H1 (cell line): ENCODE measurements at regions not wholly inside any gene's neighbourhood (a gene's known extent, or its start where the extent isn't known, plus 50 kb on each side); places are given as distances from the start of the nearest gene placed in this dataset.

Source experiments
- CEBPB ChIP-seq: IDR thresholded peaks from 2 replicates; pipeline ENCODE4 v1.6.1; 2012; ENCODE audit warnings: low read depth, low read length
- CHD7 ChIP-seq: fragments of 300-600 bp; sonication (generic); IDR thresholded peaks from 2 replicates; pipeline ENCODE4 v1.7.1; 2012; ENCODE audit warnings: low read length, moderate library complexity, mild to moderate bottlenecking, inconsistent platforms; ENCODE audit not compliant: insufficient replicate concordance
- SP2 ChIP-seq: IDR thresholded peaks from 2 replicates; pipeline ENCODE4 v1.6.1; 2012; ENCODE audit warnings: mild to moderate bottlenecking, low read length, inconsistent platforms
- TCF12 ChIP-seq: IDR thresholded peaks from 2 replicates; pipeline ENCODE4 v1.6.1; 2011; ENCODE audit warnings: low read depth, mild to moderate bottlenecking, low read length
- TEAD4 ChIP-seq: IDR thresholded peaks from 2 replicates; pipeline ENCODE4 v1.6.1; 2012; ENCODE audit warnings: low read depth, low read length, inconsistent platforms, mixed read lengths
- TF ChIP-seq, protein P1 (sequence below): IDR thresholded peaks from 2 replicates; pipeline ENCODE4 v1.6.1; 2012; ENCODE audit warnings: inconsistent platforms

GRCh38 chr5:116739571-116739970 is 164.9 kb upstream of the SEMA6A start (continued):
- no peak for TF ChIP-seq TEAD4
- TF ChIP-seq CEBPB = no peak
- TF ChIP-seq CHD7 = no peak
- TF ChIP-seq TCF12 = no peak
- no peak for TF ChIP-seq SP2
- TF ChIP-seq, protein P1, sequence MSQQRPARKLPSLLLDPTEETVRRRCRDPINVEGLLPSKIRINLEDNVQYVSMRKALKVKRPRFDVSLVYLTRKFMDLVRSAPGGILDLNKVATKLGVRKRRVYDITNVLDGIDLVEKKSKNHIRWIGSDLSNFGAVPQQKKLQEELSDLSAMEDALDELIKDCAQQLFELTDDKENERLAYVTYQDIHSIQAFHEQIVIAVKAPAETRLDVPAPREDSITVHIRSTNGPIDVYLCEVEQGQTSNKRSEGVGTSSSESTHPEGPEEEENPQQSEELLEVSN = no peak
